Panc1 (cell line): ENCODE measurements at regions not wholly inside any gene's neighbourhood (a gene's known extent, or its start where the extent isn't known, plus 50 kb on each side); places are given as distances from the start of the nearest gene placed in this dataset.

Experiments
- ATAC-seq: fragments of 200-7000 bp; cut with Tn5 transposase; 2 replicates; pipeline ENCODE4 v1.9.1; 2020; ENCODE audit warnings: mild to moderate bottlenecking, moderate library complexity
- BruUV-seq: library from RNA; stranded (reverse); fragments of 400-500 nt; replicated peaks from 2 replicates; lab custom pipeline; 2021; lab: Mats Ljungman, UMichigan
- CTCF ChIA-PET: fragments of 300-600 bp; sonication (Branson Sonifier 250); formaldehyde crosslinking; loops from one replicate; lab custom pipeline; 2022; ENCODE audit warnings: antibody characterized with exemption; lab: Charles Lee
- POLR2A ChIA-PET: fragments of 300-600 bp; sonication (Branson Sonifier 250); formaldehyde crosslinking; loops from one replicate; lab custom pipeline; 2022; ENCODE audit warnings: antibody characterized with exemption; lab: Charles Lee
- DNase-seq: peaks from one replicate; pipeline ENCODE4 v3.0.0-alpha.2; 2010; ENCODE audit warnings: low read depth, low spot score
- H3K27ac ChIP-seq: 2 replicates; pipeline ENCODE4 v1.5.1; 2011; ENCODE audit warnings: mild to moderate bottlenecking, low read length, inconsistent platforms
- H3K27me3 ChIP-seq: fragments of 200-500 bp; sonication (Bioruptor generic); 2 replicates; pipeline ENCODE4 v1.6.0; 2014; ENCODE audit warnings: low read length, inconsistent platforms; ENCODE audit not compliant: control insufficient read depth, insufficient read depth
- H3K36me3 ChIP-seq: fragments of 200-500 bp; sonication (Bioruptor generic); 2 replicates; pipeline ENCODE4 v1.5.1; 2014; ENCODE audit warnings: inconsistent platforms, mild to moderate bottlenecking, low read length, moderate library complexity; ENCODE audit not compliant: control insufficient read depth, insufficient read depth
- H3K4me1 ChIP-seq: 2 replicates; pipeline ENCODE4 v1.5.1; 2011; ENCODE audit warnings: inconsistent platforms, mild to moderate bottlenecking, low read length, moderate library complexity; ENCODE audit not compliant: control insufficient read depth, insufficient read depth
- H3K4me3 ChIP-seq, 2 experiments: 2 replicates each; pipeline ENCODE4 v1.5.1; 2011 to 2012; ENCODE audit warnings: low read depth in 2 of 2, low read length in 2 of 2, mild to moderate bottlenecking in 2 of 2, inconsistent platforms in 1 of 2, moderate library complexity in 1 of 2
- H3K9me3 ChIP-seq: fragments of 200-500 bp; sonication (Bioruptor generic); 2 replicates; pipeline ENCODE4 v1.5.1; 2014; ENCODE audit warnings: low read depth, mild to moderate bottlenecking, inconsistent platforms, low read length, moderate library complexity; ENCODE audit not compliant: control insufficient read depth, insufficient read depth
- POLR2AphosphoS5 ChIP-seq: IDR thresholded peaks from 2 replicates; pipeline ENCODE4 v1.6.1; 2012; ENCODE audit warnings: mild to moderate bottlenecking, low read depth, low read length, moderate library complexity
- SIN3A ChIP-seq: IDR thresholded peaks from 2 replicates; pipeline ENCODE4 v1.6.1; 2012; ENCODE audit warnings: low read depth, mild to moderate bottlenecking, low read length, moderate library complexity, borderline replicate concordance; ENCODE audit not compliant: insufficient read depth
- in situ Hi-C: cut with HindIII; loops from 2 replicates; pipeline ENCODE4 v1.10.0; 2016; ENCODE audit warnings: low sequenced_read_pairs, low pct_unique_long_range_greater_than_20kb
- intact Hi-C: fragments of 100-400 bp; cut with micrococcal nuclease; formaldehyde crosslinking; loops from one replicate; pipeline ENCODE4 v1.10.0; 2022; ENCODE audit not compliant: unreplicated experiment
- TF ChIP-seq, protein P1 (sequence below), 2 experiments: IDR thresholded peaks; 2 replicates each; pipeline ENCODE4 v1.6.1; 2011 to 2012; ENCODE audit warnings: low read depth in 2 of 2, control low read depth in 1 of 2, low read length in 1 of 2, mild to moderate bottlenecking in 1 of 2, moderate library complexity in 1 of 2; ENCODE audit not compliant: insufficient read depth in 1 of 2
- TF ChIP-seq, protein P2 (sequence below): fragments of 450-650 bp; IDR thresholded peaks from 2 replicates; pipeline ENCODE4 v1.5.1; 2017; ENCODE audit warnings: mild to moderate bottlenecking

DNA sequence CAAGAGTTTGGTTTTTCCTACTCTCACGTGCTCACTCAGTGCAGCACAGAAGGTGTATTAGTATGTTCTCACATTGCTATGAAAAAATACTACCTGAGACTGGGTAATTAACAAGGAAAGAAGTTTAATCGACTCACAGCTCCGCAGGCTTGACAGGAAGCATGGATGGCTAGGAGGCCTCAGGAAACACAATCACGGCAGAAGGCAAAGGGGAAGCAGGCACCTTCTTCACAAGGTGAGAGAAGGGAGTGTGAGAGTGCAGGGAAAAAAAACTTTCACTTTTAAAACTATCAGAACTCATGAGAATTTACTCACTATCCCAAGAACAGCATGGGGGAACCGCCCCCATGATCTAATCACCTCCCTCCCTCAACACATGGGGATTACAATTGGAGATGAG is 185.8 kb upstream of the TMPO start:
- ChIA-PET CTCF (no interaction called here), POLR2A (no interaction called here)
- intact Hi-C loops (no loop called here), in situ Hi-C loops (no loop called here)
- Histone ChIP-seq H3K9me3 (no peaks in the 10 kb centered on the region), H3K36me3 (no peaks in the 10 kb centered on the region), H3K4me1 (no peaks in the 10 kb centered on the region), H3K4me3 (no peak overlapping the region), H3K27ac (no peak overlapping the region), H3K27me3 (peaks cover 4% of the 10 kb centered on the region; the same call in 1 of the 2 replicates)
- no TSS peak for BruUV-seq
- ATAC-seq (no peak), DNase-seq (no peak)
- TF ChIP-seq SIN3A = no peak
- TF ChIP-seq, protein P1, sequence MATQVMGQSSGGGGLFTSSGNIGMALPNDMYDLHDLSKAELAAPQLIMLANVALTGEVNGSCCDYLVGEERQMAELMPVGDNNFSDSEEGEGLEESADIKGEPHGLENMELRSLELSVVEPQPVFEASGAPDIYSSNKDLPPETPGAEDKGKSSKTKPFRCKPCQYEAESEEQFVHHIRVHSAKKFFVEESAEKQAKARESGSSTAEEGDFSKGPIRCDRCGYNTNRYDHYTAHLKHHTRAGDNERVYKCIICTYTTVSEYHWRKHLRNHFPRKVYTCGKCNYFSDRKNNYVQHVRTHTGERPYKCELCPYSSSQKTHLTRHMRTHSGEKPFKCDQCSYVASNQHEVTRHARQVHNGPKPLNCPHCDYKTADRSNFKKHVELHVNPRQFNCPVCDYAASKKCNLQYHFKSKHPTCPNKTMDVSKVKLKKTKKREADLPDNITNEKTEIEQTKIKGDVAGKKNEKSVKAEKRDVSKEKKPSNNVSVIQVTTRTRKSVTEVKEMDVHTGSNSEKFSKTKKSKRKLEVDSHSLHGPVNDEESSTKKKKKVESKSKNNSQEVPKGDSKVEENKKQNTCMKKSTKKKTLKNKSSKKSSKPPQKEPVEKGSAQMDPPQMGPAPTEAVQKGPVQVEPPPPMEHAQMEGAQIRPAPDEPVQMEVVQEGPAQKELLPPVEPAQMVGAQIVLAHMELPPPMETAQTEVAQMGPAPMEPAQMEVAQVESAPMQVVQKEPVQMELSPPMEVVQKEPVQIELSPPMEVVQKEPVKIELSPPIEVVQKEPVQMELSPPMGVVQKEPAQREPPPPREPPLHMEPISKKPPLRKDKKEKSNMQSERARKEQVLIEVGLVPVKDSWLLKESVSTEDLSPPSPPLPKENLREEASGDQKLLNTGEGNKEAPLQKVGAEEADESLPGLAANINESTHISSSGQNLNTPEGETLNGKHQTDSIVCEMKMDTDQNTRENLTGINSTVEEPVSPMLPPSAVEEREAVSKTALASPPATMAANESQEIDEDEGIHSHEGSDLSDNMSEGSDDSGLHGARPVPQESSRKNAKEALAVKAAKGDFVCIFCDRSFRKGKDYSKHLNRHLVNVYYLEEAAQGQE (IDR thresholded peaks at IDR 0.05; ENCODE audit: insufficient read depth in 1 of 2, low read depth in 2 of 2, low read length in 1 of 2) = no peak

DNA sequence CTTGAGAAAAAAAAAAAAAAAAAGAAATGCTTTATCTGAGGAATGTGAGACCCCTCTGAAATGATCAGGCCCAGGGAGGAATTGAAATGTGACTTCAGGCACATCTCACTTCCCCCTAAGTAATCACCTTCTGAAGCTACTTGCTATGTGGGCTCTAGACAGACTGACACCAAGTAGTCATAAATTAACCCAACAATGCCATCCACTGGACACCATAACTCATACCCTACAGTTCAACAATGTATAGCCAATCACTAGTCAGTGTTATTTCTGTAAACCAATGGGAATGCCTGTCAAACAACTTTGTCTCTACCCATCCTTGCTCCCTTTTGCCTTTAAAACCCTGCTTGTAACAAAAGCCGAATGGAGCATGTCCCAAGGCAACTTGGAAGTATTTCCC is 182.7 kb upstream of the TMPO start:
- TF ChIP-seq, protein P2, sequence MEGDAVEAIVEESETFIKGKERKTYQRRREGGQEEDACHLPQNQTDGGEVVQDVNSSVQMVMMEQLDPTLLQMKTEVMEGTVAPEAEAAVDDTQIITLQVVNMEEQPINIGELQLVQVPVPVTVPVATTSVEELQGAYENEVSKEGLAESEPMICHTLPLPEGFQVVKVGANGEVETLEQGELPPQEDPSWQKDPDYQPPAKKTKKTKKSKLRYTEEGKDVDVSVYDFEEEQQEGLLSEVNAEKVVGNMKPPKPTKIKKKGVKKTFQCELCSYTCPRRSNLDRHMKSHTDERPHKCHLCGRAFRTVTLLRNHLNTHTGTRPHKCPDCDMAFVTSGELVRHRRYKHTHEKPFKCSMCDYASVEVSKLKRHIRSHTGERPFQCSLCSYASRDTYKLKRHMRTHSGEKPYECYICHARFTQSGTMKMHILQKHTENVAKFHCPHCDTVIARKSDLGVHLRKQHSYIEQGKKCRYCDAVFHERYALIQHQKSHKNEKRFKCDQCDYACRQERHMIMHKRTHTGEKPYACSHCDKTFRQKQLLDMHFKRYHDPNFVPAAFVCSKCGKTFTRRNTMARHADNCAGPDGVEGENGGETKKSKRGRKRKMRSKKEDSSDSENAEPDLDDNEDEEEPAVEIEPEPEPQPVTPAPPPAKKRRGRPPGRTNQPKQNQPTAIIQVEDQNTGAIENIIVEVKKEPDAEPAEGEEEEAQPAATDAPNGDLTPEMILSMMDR = 0 out of 2 replicates have a peak, but pooled peaks have one; percentile 4
- TF ChIP-seq POLR2AphosphoS5 (no peak), SIN3A (no peak)
- TF ChIP-seq, protein P1 (IDR thresholded peaks at IDR 0.05; ENCODE audit: insufficient read depth in 1 of 2, low read depth in 2 of 2, low read length in 1 of 2) = no peak
- no peaks in the 10 kb centered on the region for H3K4me1 ChIP-seq
- no peak overlapping the region for H3K4me3 ChIP-seq
- no peak for ATAC-seq
- POLR2A ChIA-PET = no interaction called here
- no peak for DNase-seq
- H3K9me3 ChIP-seq = no peaks in the 10 kb centered on the region
- in situ Hi-C loops (no loop called here), intact Hi-C loops (no loop called here)
- no TSS peak for BruUV-seq
- CTCF ChIA-PET = interaction anchor here (0.7 kb wide), 1 partner anchor 105 kb away, joined by 4 read pairs; no protein-coding TSS in a partner anchor
- no peaks in the 10 kb centered on the region for H3K36me3 ChIP-seq
- peaks cover 4% of the 10 kb centered on the region; the same call in 1 of the 2 replicates for H3K27me3 ChIP-seq
- H3K27ac ChIP-seq = no peak overlapping the region
